ENCODE measurements at regions not wholly inside any gene's neighbourhood (a gene's known extent, or its start where the extent isn't known, plus 50 kb on each side); places are given as distances from the start of the nearest gene placed in this dataset.
A peak's percentile ranks its signal among the peaks of the same experiment; 100 is the strongest.
"Not testable (repeated sequence)": the region's sequence is repeated elsewhere in the genome, so short reads cannot be mapped to it uniquely, and the experiment has no call there.

DNA sequence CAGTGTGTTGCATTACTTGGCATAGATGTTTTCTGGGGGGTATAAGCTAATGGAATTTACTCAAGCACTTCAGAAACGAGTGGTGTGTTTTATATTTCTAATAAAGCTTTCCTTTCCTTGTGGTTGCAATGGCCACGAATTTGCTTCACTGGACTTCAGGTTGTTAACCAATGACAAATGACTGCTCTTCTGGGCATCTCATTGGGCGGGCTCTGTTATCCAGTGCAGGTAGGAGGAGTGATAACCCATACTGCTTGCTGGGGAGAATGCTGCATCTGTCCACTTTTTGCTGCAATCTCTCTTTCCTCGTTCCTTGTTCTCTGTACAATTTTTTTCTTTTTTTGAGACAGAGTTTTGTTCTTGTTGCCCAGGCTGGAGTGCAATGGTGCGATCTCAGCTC lies 80.0 kb upstream of the RPH3A start:
- no peak for DNase-seq (ENCODE audit: low read depth)

DNA sequence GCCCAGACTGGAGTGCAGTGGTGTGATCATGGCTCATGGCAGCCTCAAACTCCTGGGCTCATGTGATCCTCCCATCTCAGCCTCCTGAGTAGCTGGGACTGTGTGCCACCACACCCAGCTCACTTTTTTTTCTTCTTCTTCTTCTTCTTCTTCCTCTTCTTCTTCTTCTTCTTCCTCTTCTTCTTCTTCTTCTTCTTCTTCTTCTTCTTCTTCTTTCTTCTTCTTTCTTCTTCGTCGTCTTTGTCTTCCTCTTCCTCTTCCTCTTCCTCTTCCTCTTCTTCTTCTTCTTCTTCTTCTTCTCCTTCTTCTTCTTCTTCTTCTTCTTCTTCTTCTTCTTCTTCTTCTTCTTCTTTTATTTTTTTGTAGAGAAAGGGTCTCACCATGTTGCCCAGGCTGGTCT lies 78.8 kb upstream of the RPH3A start:
- not testable (repeated sequence) for DNase-seq (ENCODE audit: low read depth)

DNA sequence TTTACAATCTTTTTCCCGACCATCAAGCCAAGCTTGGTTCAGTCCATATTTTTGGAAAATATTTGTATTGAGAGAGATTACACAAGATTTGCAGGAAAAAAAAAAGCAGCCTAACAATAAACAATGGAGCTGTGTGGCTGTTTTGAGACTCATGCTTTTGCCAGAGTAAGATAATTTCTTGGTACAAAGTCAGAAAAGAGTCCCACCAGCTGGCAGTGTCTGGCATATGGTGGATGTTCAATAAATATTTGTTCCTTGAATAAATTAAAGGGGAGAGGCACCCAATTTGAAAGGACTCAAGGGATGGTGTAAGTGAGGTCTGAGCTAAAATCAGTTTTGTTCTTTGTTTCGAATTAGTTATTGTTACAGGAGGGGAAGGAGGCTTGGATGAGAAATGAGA lies 78.1 kb upstream of the RPH3A start:
- DNase-seq (ENCODE audit: low read depth): no peak

- no peak for DNase-seq (ENCODE audit: low read depth)
These were observed 77.3 kb upstream of the RPH3A start for GRCh38 chr12:112714166-112714710.

GRCh38 chr12:112716099-112717093 lies 75.2 kb upstream of the RPH3A start:
- peak; percentile 32 for DNase-seq (ENCODE audit: low read depth)

- DNase-seq (ENCODE audit: low read depth): no peak
These were observed 62.7 kb upstream of the RPH3A start for GRCh38 chr12:112728864-112729263.

GRCh38 chr12:112734859-112735695 lies 56.5 kb upstream of the RPH3A start:
- no peak for DNase-seq (ENCODE audit: low read depth)

DNA sequence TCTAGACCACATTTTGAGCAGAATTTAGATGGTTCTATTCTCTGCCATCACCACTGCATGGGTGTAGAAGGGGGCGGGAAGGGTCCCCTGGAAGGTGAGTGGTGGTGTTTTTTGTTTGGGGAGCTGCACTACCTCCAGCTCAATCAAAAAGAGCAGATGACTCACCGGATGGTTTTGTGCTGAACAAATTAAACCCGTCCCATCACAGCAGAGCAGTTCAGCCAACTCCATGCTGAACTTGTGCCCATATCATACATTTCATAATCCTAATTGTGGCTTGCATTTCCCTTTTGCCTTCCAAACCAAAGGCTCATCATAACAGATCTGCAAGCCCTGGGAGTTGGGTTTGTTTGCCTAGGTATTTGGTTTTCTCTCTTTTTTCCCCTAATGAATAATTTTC lies 53.0 kb upstream of the RPH3A start:
- DNase-seq (ENCODE audit: low read depth): no peak

DNA sequence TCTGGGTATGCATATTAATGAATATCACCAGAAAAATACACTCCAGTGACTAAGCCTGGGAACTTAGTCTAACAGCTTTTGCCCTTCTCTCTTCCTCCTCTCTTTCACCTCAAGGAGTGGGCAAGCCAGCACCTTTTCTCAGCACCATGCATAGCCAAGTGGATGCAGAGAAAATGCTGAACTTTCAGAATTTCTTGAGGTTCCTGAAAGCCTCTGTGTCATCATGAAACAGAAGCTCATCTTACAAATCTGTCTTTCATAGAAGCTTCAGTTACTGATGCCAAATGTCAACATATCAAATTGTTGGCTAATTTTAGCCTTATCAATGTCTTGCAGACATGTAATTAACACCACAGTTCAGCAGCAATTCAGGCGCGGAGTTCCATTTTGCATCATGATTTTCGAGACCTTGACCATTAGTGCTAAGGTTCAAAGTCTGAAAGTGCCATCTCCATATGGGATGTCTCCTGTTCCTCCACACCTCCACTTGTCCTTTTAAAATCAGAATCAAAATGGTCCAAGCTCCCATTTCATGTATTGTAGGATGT lies 51.1 kb upstream of the RPH3A start:
- DNase-seq (ENCODE audit: low read depth): no peak

- no peak for DNase-seq (ENCODE audit: low read depth)
These were observed 50.4 kb upstream of the RPH3A start for GRCh38 chr12:112741106-112741505.
